ENCODE measurements at regions not wholly inside any gene's neighbourhood (a gene's known extent, or its start where the extent isn't known, plus 50 kb on each side); places are given as distances from the start of the nearest gene placed in this dataset.

DNA sequence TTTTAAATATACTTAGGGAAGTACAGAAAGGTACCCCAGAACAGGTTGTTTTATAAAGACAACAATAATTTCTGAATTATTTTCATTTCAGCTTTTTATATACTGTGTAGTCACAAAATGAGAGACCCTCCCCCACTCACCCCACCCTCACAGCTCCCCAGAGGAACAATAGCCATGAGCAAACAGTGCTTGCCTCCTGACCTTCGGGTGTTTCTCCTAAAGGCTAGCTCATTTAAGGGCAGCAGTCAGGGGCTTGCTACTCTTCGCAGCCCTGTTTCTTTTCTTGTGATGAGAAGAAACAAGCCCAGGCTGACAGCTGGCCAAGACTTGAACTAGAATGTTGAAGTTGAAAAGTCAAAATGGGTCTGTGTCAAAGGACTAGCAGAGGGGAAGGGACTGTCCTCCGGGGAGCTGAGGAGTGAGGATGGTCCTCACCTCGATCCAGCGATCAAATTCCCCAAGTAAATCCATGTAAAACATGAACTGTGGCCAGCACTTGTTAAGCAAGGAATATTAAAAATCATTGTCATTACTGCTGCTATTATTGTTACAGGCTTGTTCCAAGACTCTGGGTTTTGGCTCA, 133.8 kb upstream of the ARHGAP5 start:
- H3K4me2 ChIP-seq (ENCODE audit: low read length) = no peak overlapping the region
- H3K36me3 ChIP-seq (ENCODE audit: control insufficient read depth, insufficient read depth, low read length) = no peaks in the 10 kb centered on the region
- H3K4me1 ChIP-seq = no peaks in the 10 kb centered on the region
- no peak overlapping the region for H3K27ac ChIP-seq
- no peaks in the 10 kb centered on the region for H3K79me2 ChIP-seq
- H3K9me3 ChIP-seq (ENCODE audit: control insufficient read depth, low read length) = no peaks in the 10 kb centered on the region
- TF ChIP-seq, protein P1, sequence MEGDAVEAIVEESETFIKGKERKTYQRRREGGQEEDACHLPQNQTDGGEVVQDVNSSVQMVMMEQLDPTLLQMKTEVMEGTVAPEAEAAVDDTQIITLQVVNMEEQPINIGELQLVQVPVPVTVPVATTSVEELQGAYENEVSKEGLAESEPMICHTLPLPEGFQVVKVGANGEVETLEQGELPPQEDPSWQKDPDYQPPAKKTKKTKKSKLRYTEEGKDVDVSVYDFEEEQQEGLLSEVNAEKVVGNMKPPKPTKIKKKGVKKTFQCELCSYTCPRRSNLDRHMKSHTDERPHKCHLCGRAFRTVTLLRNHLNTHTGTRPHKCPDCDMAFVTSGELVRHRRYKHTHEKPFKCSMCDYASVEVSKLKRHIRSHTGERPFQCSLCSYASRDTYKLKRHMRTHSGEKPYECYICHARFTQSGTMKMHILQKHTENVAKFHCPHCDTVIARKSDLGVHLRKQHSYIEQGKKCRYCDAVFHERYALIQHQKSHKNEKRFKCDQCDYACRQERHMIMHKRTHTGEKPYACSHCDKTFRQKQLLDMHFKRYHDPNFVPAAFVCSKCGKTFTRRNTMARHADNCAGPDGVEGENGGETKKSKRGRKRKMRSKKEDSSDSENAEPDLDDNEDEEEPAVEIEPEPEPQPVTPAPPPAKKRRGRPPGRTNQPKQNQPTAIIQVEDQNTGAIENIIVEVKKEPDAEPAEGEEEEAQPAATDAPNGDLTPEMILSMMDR (IDR thresholded peaks at IDR 0.05) = no peak
- no peak overlapping the region for H2AFZ ChIP-seq
- no peak overlapping the region for H3K9ac ChIP-seq
- no peaks in the 10 kb centered on the region for H3K27me3 ChIP-seq (ENCODE audit: control insufficient read depth, insufficient read depth, low read length)
- no peak overlapping the region for H3K4me3 ChIP-seq (ENCODE audit: low read depth, low read length)

DNA sequence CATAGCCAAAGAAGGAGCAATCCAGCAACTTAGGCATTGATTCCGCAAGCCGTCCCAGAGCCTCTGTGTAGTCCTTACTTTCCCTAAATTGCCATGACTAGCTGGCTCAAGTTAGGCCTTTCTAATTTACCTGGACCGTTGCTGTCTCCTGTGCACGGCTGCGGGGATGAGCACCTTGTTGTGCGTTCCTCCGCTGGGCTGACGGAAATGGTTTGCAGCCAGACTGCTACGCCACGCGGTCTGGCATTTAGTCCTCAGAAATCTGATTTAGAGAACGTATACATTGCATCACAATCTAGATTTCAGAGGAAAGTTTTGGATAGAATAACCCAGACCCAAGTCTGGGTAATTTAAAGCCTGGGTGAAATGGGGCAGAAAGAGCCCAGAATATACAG, 133.2 kb upstream of the ARHGAP5 start:
- Histone ChIP-seq H3K27ac (no peak overlapping the region), H3K27me3 (ENCODE audit: control insufficient read depth, insufficient read depth, low read length) (no peaks in the 10 kb centered on the region)
- TF ChIP-seq, protein P1 (IDR thresholded peaks at IDR 0.05) = no peak

DNA sequence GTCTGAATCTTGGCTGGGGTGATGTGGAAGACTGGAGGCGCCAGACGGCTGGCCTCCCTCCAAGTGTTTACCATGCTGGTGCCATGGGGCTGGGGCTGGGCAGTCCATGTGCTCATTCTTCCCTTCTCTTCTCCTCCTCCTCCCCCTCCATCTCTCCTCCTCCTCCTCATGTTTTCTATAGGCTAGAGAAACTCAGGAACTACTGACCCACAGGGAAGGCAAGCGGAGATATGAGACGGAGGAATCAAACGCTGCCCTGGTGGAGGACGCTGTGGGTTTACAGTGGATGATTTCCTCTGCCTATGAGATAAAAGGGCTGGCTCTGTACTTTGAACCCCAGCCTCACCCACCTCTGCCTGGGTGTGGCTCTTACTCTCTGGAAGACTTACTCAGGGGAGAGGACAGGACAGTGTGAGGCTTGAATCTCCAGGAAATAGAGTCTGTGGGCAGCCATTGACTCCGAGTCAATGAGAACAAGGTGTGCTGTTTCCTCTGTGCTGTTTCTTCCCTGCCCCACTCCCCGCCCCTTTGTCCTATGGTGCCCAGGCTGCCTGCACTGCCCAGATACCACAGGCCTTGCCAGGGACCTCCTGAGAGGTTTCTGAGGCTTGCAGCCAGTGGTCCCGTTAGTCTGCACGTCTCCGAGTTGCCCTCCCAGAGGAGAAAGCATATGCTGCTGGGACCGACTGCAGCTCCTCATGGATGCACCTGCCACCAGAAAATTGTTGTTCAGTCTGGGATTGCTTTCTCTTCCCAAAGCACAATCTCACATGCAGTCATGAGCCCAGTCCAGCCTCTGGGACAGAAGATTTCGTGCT, 132.6 kb upstream of the ARHGAP5 start:
- Histone ChIP-seq H3K4me1 (no peaks in the 10 kb centered on the region), H3K79me2 (no peaks in the 10 kb centered on the region), H3K27me3 (ENCODE audit: control insufficient read depth, insufficient read depth, low read length) (no peaks in the 10 kb centered on the region), H3K9me3 (ENCODE audit: control insufficient read depth, low read length) (no peaks in the 10 kb centered on the region), H3K36me3 (ENCODE audit: control insufficient read depth, insufficient read depth, low read length) (no peaks in the 10 kb centered on the region), H3K4me3 (ENCODE audit: low read depth, low read length) (no peak overlapping the region), H2AFZ (no peak overlapping the region), H3K4me2 (ENCODE audit: low read length) (no peak overlapping the region), H3K9ac (no peak overlapping the region), H3K27ac (no peak overlapping the region)
- TF ChIP-seq, protein P1 (IDR thresholded peaks at IDR 0.05) = no peak

More for the DNA sequence above, 133.2 kb upstream of the ARHGAP5 start:
- no peaks in the 10 kb centered on the region for H3K9me3 ChIP-seq (ENCODE audit: control insufficient read depth, low read length)
- H3K4me2 ChIP-seq (ENCODE audit: low read length) = no peak overlapping the region
- H3K4me3 ChIP-seq (ENCODE audit: low read depth, low read length) = no peak overlapping the region
- no peaks in the 10 kb centered on the region for H3K4me1 ChIP-seq
- H3K79me2 ChIP-seq = no peaks in the 10 kb centered on the region
- no peaks in the 10 kb centered on the region for H3K36me3 ChIP-seq (ENCODE audit: control insufficient read depth, insufficient read depth, low read length)
- H3K9ac ChIP-seq = no peak overlapping the region
- no peak overlapping the region for H2AFZ ChIP-seq

DNA sequence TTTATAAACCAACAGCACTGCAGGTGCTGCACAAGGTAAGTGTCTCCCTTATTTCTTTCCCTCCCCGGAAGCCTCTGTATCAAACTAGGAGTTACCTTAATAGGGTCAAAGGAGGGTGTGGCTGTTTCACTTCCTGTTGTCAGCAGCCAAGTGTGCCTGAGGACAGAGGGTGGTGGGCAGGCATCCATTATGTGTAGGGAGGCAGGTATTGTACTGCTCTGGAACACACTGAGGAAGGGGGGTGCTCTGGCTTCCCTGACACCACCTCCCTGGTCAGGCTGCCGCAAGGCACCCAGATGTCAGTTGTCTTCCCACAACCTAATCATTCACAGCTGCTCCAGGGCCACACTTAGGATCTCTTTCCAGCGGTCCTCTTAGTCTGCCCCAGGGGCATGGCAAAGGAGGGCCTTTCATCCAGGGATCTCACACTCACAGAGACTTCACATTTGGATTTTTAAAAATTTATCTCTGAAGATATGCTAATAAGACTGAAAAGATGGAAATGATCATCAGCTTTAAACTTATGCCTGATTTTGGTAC, 132.0 kb upstream of the ARHGAP5 start:
- Histone ChIP-seq H3K4me3 (ENCODE audit: low read depth, low read length) (no peak overlapping the region), H3K27ac (no peak overlapping the region), H3K79me2 (no peaks in the 10 kb centered on the region)

More for the DNA sequence above, 132.0 kb upstream of the ARHGAP5 start:
- Histone ChIP-seq H3K4me2 (ENCODE audit: low read length) (no peak overlapping the region), H3K4me1 (no peaks in the 10 kb centered on the region), H3K9me3 (ENCODE audit: control insufficient read depth, low read length) (no peaks in the 10 kb centered on the region), H3K9ac (no peak overlapping the region), H2AFZ (no peak overlapping the region), H3K36me3 (ENCODE audit: control insufficient read depth, insufficient read depth, low read length) (no peaks in the 10 kb centered on the region), H3K27me3 (ENCODE audit: control insufficient read depth, insufficient read depth, low read length) (no peaks in the 10 kb centered on the region)
- TF ChIP-seq, protein P1 (IDR thresholded peaks at IDR 0.05) = no peak

Measured in parathyroid adenoma (tissue), 2 donors.